Hepatic stellate cell (primary cell): ENCODE measurements at regions not wholly inside any gene's neighbourhood (a gene's known extent, or its start where the extent isn't known, plus 50 kb on each side); places are given as distances from the start of the nearest gene placed in this dataset.

Source experiments
- DNase-seq: peaks from one replicate; pipeline ENCODE4 v3.0.0; 2011; ENCODE audit warnings: low spot score

DNA sequence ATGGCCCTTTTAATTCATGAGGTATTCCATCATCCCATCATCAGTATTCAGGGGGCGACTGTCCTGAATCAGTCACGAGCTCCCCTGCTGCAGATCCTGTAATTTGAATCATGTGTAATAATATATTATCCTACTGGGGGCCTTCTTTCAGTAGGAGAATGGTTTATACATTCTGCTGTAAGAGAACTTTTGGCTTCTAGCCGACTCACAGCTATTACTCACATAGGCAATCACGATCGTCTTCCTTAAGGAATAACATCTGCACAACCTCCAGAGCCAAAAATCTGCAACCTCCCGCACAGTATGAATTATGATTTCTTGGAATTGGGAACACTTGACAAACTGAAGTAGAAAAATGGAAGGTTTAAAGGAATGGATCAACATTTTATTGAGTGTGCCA is 343.0 kb downstream of the USP25 start:
- DNase-seq, result peak; percentile 2

GRCh38 chr21:16073586-16073985 is 343.8 kb downstream of the USP25 start:
- DNase-seq, result no peak

DNA sequence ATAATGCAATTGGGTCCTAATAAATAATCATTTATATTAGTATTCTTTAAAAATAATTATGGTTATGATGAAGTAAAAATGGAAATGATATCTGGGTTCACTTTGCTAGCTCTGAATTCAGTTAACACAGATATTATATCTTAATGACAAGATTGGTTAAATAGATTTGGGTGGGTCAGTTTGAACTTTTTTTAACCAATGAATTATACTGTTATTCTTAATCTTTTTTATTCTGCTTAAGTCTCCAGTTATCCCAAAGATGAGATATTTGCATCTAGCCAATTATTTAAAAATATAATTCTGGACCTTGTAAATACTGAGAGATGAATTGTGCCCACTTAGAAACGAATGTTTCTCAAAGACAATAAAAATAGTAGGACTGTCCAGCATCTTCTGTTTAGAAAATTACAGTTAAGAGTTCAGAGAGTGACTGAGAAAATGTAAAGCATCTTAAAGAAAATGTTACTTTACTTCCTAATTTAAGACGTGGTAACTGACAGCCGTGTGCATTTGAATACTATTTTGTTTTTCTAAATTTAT is 345.2 kb downstream of the USP25 start:
- DNase-seq, result no peak

DNA sequence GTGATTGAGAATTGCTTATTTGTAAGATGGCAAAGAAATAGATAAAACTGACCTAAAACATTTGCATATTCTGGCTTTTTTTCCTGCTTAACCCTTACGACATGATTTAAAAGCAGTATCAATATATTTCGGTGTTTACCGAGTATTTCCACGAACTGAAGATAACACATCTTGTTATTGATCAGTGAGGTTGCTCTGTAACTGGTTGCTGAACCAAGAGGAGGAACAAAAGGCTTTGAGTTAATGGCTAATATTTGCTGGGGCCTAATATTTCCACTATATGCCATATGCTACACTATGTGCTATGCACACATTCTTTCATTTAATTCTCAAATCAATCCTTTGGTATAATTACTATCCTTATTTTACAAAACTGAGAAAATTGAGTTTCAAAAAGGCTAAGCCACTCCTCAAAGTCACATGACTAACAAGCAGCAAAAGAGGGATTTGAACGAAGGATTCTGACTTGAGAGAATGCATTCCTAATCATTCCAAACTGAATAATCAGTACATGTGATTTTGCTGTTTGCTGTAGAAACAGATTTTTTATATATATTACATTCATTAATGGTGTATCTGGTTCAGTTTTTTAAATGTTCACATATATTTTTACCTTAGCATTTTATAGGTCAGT is 346.0 kb downstream of the USP25 start:
- DNase-seq, result no peak

DNA sequence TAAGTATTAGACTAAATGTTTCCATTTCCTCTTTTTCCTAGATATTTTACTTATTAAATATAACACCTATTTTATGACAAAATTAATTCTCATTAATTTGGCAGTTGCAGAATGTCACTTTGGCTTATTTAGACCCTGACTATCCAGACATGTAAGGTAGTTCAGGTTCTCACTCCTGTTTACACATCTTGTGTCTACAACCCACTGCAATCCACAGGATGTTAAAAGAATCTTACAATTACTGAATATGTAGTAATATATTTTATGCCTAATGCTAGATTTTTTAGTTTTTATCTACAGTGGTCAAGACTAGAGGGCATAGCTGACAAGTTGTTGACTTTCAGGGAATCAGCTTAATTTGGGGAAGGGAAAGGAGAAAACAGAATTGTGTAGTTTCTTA is 346.7 kb downstream of the USP25 start:
- no peak for DNase-seq

- no peak for DNase-seq
These were observed 348.6 kb downstream of the USP25 start for GRCh38 chr21:16078382-16078781.

DNA sequence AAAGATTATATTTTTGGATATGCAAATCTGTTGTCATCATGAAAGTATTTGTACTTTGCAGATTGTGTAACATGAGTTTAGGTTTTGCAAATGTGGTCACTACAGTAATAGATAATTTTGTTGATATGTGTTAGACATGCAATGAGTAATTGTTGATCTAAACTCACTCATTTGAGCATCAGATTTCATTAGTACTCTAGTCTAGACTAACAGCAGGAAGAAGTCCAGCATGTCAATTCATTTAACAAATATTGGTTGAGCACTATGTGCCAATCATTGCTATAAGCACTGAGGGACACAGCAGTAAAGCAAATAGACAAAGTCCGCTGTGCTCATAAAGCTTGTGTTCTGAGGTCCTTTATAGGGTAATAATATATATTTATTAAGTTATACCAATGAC is 350.0 kb downstream of the USP25 start:
- DNase-seq, result no peak

- DNase-seq, result no peak
These were observed 351.5 kb downstream of the USP25 start for GRCh38 chr21:16081304-16081703.

GRCh38 chr21:16082038-16082816 is 352.4 kb downstream of the USP25 start:
- DNase-seq, result no peak

- no peak for DNase-seq
These were observed 355.1 kb downstream of the USP25 start for GRCh38 chr21:16084776-16085364.

GRCh38 chr21:16085421-16085820 is 355.6 kb downstream of the USP25 start:
- no peak for DNase-seq

- no peak for DNase-seq
These were observed 356.3 kb downstream of the USP25 start for GRCh38 chr21:16086121-16086520.

DNA sequence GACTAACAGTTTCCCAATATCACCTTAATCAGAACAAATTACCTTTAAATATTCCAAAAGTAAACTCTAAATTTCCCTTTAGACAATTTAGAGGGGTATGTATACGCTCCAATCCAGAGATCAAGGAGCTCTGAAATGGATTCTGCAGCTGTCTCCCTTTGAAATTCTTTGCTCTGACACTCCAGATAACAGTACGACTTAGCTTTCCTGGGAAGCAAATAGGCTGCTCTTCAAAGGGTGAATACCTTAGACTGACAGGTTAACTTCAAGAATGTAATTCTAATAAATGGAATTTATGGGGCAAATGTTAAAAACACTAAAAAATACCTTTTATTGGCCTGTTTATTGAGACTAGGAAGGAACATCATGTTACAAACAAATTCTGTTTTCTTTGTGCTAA is 357.2 kb downstream of the USP25 start:
- DNase-seq, result no peak

DNA sequence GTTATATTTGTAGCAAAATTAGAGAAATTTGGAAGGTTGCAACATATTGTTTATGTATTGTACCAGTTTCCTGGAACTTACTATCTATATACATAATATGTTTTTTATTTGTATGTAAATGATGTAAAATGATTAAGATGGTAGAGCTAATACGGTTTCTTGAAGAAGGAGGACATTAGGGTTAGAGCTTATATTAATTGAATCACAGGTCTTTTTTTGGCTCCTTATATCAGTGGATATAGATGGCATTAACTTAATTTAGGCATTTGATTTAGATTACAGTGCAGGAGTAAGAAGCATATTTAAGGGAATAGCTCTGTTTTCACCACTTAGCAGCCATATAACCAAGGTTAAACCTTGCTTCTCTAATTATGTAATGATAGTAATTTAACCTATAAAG is 357.7 kb downstream of the USP25 start:
- DNase-seq, result no peak

DNA sequence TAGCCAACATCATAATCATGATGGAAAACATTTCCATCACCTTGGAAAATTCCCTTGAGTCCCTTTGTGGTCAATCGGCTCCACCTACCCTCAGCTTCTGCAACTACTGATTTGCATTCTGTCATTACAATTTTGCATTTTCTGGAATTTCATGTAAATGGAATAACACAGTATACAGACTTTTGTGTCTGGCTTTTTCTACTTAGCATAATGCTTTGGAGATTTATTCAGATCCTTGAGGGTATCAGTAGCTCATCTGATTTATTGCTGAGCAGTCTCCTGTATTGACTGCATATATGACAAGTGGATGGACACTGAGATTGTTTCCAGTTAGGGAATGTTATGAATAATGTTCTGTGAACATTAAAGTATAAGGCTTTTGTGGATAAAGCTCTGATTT is 358.3 kb downstream of the USP25 start:
- DNase-seq, result no peak

- DNase-seq, result no peak
These were observed 365.2 kb downstream of the USP25 start for GRCh38 chr21:16095005-16095404.

- no peak for DNase-seq
These were observed 367.2 kb downstream of the USP25 start for GRCh38 chr21:16096988-16097387.

DNA sequence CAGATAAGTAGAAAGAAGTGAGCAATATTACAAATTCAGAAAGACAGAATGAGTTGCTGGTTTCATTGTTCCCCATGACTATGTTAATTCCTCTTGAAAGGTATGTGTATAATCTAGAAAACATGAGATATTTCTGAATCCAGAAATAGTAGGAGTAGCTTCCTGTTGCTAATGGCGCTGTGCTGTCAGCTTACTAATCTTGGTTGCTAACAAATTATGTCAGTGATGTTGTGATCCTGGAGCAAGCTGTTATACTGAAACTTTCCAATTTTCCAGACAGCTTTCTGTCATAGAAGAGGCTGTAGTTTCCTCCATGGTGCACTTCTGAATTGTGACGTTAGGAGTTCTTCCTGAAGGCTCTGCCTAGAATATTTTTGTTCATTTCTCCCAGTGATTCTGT is 372.3 kb downstream of the USP25 start:
- no peak for DNase-seq

DNA sequence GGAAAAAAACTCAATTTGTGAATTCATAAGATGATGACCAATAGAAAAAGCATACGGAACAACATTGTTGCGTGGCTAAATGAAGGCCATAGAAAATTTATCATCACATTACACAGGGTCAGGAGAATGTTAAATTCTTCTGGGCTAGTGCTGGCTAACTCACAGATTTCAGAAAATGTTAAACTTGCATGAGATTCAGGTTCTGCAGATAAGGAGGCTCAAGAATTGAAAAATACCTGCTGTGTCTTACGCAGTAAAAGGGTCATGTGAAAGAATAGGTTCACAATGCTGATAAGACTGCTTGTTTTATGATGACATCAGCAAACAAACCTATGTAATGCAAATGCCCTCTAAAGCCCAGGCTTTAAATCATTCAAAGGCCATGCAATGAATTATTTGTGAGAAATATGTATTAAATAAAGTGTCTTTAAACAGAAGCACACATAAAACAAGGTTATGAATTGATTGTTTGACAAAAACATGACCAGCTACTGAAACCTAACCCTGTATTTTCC is 378.8 kb downstream of the USP25 start:
- DNase-seq, result no peak

GRCh38 chr21:16113052-16113715 is 383.4 kb downstream of the USP25 start:
- DNase-seq, result no peak

GRCh38 chr21:16115461-16115860 is 385.7 kb downstream of the USP25 start:
- no peak for DNase-seq

- no peak for DNase-seq
These were observed 386.3 kb downstream of the USP25 start for GRCh38 chr21:16116069-16116468.
